Mesothelial cell of epicardium (in vitro differentiated cells): ENCODE measurements at regions not wholly inside any gene's neighbourhood (a gene's known extent, or its start where the extent isn't known, plus 50 kb on each side); places are given as distances from the start of the nearest gene placed in this dataset.

Experiments used
- DNase-seq, 2 experiments: peaks; one replicate each; pipeline ENCODE4 v3.0.0; 2021; ENCODE audit warnings: low spot score in 2 of 2; ENCODE audit not compliant: unreplicated experiment in 2 of 2
- H3K27ac Mint-ChIP-seq: 2 replicates; pipeline ENCODE4 v1.8.0; 2021; ENCODE audit warnings: mixed read lengths
- H3K27me3 Mint-ChIP-seq: 2 replicates; pipeline ENCODE4 v1.8.0; 2021; ENCODE audit warnings: low read depth, mixed read lengths
- H3K36me3 Mint-ChIP-seq: 2 replicates; pipeline ENCODE4 v1.8.0; 2021; ENCODE audit warnings: mixed read lengths
- H3K4me1 Mint-ChIP-seq: 2 replicates; pipeline ENCODE4 v1.8.0; 2021; ENCODE audit warnings: mixed read lengths
- H3K4me3 Mint-ChIP-seq: 2 replicates; pipeline ENCODE4 v1.8.0; 2021; ENCODE audit warnings: mild to moderate bottlenecking, moderate library complexity, mixed read lengths
- H3K9me3 Mint-ChIP-seq: 2 replicates; pipeline ENCODE4 v1.8.0; 2021; ENCODE audit warnings: mixed read lengths
- TF ChIP-seq, protein P1 (sequence below): fragments of 200-600 bp; sonication (generic); IDR thresholded peaks from one replicate; pipeline ENCODE4 v1.5.0; 2021; ENCODE audit warnings: antibody characterized with exemption; ENCODE audit not compliant: unreplicated experiment

GRCh38 chr2:195168369-195168768 is 488.7 kb upstream of the SLC39A10 start:
- H3K4me3 Mint-ChIP-seq, result no peak overlapping the region
- H3K9me3 Mint-ChIP-seq, result peaks cover 24% of the 10 kb centered on the region

GRCh38 chr2:195164930-195165329 is 492.1 kb upstream of the SLC39A10 start:
- TF ChIP-seq, protein P1, sequence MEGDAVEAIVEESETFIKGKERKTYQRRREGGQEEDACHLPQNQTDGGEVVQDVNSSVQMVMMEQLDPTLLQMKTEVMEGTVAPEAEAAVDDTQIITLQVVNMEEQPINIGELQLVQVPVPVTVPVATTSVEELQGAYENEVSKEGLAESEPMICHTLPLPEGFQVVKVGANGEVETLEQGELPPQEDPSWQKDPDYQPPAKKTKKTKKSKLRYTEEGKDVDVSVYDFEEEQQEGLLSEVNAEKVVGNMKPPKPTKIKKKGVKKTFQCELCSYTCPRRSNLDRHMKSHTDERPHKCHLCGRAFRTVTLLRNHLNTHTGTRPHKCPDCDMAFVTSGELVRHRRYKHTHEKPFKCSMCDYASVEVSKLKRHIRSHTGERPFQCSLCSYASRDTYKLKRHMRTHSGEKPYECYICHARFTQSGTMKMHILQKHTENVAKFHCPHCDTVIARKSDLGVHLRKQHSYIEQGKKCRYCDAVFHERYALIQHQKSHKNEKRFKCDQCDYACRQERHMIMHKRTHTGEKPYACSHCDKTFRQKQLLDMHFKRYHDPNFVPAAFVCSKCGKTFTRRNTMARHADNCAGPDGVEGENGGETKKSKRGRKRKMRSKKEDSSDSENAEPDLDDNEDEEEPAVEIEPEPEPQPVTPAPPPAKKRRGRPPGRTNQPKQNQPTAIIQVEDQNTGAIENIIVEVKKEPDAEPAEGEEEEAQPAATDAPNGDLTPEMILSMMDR, result no peak
- Mint-ChIP-seq H3K9me3 (peaks cover 26% of the 10 kb centered on the region), H3K27ac (no peak overlapping the region), H3K27me3 (peaks cover 2% of the 10 kb centered on the region), H3K4me1 (peaks cover 5% of the 10 kb centered on the region), H3K36me3 (no peaks in the 10 kb centered on the region), H3K4me3 (no peak overlapping the region)
- DNase-seq, result no peak

More at GRCh38 chr2:195168369-195168768, 488.7 kb upstream of the SLC39A10 start:
- no peaks in the 10 kb centered on the region for H3K27me3 Mint-ChIP-seq
- TF ChIP-seq, protein P1, result no peak
- no peaks in the 10 kb centered on the region for H3K36me3 Mint-ChIP-seq
- no peak for DNase-seq
- H3K27ac Mint-ChIP-seq, result no peak overlapping the region
- H3K4me1 Mint-ChIP-seq, result no peaks in the 10 kb centered on the region

DNA sequence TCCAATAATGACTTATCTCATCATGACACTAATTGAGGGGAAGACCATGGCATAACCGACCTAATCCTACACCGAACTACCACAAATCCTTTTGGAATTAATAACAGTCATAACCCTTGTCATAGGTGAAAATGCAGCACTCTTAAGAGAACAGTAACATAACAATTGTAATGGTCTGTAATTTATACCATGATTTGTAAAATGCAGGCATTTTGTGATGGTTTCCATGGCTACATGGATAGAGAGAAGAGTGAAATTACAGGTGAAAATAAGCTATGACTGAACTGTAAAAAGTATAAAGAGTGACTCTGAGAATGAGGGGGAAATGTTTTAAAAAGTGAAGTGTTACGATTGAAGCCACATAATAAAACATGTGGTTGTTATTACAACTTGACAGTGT is 494.1 kb upstream of the SLC39A10 start:
- H3K4me1 Mint-ChIP-seq, result peaks cover 5% of the 10 kb centered on the region
- H3K4me3 Mint-ChIP-seq, result no peak overlapping the region
- TF ChIP-seq, protein P1, result no peak
- H3K9me3 Mint-ChIP-seq, result peaks cover 30% of the 10 kb centered on the region
- DNase-seq, result no peak
- peaks cover 2% of the 10 kb centered on the region for H3K27me3 Mint-ChIP-seq
- no peaks in the 10 kb centered on the region for H3K36me3 Mint-ChIP-seq
- no peak overlapping the region for H3K27ac Mint-ChIP-seq

DNA sequence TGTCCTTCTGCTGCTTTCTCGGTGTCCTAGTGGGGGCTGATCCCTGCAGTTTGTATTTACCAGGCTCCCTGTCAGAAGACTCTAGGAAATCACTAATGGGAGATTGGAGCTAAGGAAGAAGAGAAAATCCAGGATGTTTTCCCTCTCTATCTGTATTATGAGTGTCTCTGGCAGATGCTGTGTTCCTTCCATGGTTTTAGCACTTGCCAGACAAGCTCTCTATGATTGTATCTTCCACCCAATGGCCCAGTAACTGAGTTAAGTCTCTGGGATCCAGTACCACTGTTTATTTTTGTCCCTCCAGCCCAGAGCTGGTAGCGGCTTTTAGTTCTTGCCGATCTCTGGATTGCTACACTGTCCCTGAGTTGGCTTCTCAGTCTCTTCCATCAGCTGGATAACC is 494.8 kb upstream of the SLC39A10 start:
- Mint-ChIP-seq H3K4me3 (no peak overlapping the region), H3K36me3 (no peaks in the 10 kb centered on the region), H3K27ac (no peak overlapping the region), H3K4me1 (peaks cover 5% of the 10 kb centered on the region), H3K9me3 (peaks cover 25% of the 10 kb centered on the region), H3K27me3 (peaks cover 2% of the 10 kb centered on the region)
- TF ChIP-seq, protein P1, result no peak
- DNase-seq, result no peak

DNA sequence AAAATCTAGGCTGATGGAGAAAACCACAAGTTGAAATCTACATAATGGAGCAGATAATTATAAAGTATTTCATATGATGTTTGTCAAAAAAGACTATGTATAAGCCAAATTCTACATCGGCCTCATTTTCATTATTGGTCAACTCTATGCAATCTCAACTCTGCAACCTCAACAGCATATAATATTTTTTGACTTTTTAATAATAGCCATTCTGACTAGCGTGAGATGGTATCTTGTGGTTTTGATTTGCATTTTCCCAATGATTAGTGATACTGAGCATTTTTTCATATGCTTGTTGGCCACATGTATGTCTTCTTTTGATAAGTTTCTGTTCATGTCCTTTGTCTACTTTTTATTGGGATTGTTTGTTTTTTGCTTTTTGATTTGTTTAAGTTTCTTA is 496.1 kb upstream of the SLC39A10 start:
- Mint-ChIP-seq H3K4me3 (no peak overlapping the region), H3K27ac (no peak overlapping the region), H3K9me3 (peaks cover 17% of the 10 kb centered on the region), H3K4me1 (peaks cover 7% of the 10 kb centered on the region), H3K36me3 (no peaks in the 10 kb centered on the region), H3K27me3 (peaks cover 2% of the 10 kb centered on the region)
- DNase-seq, result no peak
- TF ChIP-seq, protein P1, result no peak

- Mint-ChIP-seq H3K9me3 (no peaks in the 10 kb centered on the region), H3K36me3 (no peaks in the 10 kb centered on the region), H3K4me3 (no peak overlapping the region), H3K27me3 (no peaks in the 10 kb centered on the region), H3K4me1 (peaks cover 5% of the 10 kb centered on the region), H3K27ac (no peak overlapping the region)
- DNase-seq, result no peak
- TF ChIP-seq, protein P1, result no peak
Measured at GRCh38 chr2:195151711-195152110, 505.3 kb upstream of the SLC39A10 start.
